GM18507 (cell line): ENCODE measurements at regions not wholly inside any gene's neighbourhood (a gene's known extent, or its start where the extent isn't known, plus 50 kb on each side); places are given as distances from the start of the nearest gene placed in this dataset.

Source experiments
- DNase-seq: peaks from one replicate; pipeline ENCODE4 v3.0.0; 2011; ENCODE audit warnings: low read depth; ENCODE audit not compliant: insufficient read length; ENCODE audit errors: extremely low spot score
- FAIRE-seq: peaks from 2 replicates; lab custom pipeline; 2011; peaks lifted over from hg19 to GRCh38; lab: Jason Lieb, UNC

DNA sequence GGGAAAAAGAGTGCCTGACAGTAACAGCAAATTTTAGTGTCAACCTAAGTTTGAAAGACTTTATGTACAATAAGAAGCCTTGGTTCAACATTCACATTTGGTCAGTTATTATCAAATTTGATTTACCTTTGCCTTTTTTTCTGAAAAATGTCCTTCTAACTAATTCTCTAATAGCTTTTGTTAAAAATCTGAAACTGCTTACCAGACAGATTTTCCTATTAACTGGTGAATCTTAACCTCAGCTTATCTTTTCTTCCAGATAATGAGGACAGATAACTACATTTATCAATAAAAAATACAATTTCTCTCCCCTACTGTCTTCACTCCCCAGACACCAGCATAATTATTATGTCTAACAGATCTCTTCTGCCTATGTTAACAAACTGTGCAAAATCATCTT is 988.5 kb downstream of the CDH18 start:
- DNase-seq (no peak), FAIRE-seq (no peak)

DNA sequence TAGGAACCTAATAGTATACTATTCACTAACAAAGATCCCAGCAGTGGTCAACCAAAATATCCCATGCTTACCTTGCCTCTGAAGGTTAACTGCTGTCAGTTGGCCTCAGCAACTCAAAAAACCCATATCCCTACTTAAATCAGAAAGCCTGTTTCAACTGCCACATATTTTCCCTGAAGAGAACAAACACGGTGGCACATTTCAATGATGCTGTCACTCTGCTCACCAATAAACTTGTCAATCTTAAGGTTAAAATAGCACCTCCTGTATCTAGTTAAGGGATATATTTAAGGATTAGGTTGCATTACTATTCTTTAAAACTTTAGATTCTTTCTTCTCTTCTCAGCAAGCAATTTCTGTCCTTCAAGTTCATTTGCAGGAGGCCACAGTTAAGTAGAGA is 986.9 kb downstream of the CDH18 start:
- no peak for DNase-seq
- FAIRE-seq: no peak

- FAIRE-seq (no peak), DNase-seq (no peak)
Observed at GRCh38 chr5:19001539-19001938, 986.5 kb downstream of the CDH18 start.

GRCh38 chr5:19002111-19002510 is 985.9 kb downstream of the CDH18 start:
- no peak for DNase-seq
- no peak for FAIRE-seq

GRCh38 chr5:19018822-19019221 is 969.2 kb downstream of the CDH18 start:
- DNase-seq (no peak), FAIRE-seq (no peak)

DNA sequence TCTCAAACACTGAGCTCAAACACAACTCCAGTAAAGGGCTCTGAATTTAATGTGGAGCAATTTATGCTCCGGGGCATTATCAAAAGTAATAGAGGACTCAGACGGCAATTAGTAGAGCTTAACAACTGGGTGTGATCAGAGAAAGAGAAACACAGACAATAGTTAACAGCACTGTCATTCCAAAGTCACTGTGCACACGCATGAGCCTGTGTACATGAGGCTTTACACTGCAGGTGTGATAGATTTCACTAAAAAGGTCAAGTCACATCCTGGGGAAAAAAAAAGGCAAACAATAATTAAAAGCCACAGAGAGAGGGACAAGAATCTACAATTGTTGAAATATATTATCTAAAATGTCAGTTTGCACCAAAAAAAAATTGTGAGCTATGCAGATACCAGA is 956.5 kb downstream of the CDH18 start:
- FAIRE-seq: no peak

DNA sequence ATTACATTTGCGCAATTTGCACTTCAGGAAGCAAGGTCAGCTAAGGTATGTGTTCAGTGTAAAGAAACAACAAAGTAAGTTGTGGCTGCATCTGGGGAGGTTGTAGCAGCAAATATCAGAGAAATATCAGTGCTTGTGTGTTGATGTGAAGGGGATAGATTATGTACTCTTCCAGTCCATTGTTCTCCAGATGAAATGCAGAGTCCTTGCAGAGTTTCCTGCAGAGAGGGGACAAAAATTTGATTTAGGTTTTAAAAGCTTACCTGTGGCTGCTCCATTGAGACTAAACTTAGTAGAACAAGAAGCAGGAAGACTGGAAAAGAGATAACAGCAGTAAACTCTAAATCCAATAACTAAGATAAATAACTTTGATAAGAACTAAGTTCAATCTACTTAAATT is 952.2 kb downstream of the CDH18 start:
- DNase-seq (no peak), FAIRE-seq (no peak)

More for the DNA sequence above, 956.5 kb downstream of the CDH18 start:
- DNase-seq: no peak

DNA sequence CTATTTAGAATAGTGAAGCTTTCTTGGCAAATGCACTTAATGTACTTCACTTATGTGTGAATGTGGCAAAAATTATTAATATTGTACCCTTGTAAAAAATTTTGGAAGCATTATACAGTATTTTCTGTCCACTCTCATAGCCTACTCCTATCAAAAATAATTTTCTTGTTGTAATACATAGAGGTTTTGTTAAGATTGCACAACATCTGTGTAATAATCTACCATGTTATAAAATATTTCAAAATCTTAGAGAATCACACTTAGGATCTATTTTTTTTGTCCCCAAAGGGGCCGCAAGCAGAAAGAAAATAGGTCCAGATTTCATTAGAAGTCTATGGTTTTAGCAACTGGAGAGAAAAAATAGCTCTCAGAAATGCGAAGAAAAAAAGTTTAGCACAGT is 945.9 kb downstream of the CDH18 start:
- FAIRE-seq (no peak), DNase-seq (no peak)

DNA sequence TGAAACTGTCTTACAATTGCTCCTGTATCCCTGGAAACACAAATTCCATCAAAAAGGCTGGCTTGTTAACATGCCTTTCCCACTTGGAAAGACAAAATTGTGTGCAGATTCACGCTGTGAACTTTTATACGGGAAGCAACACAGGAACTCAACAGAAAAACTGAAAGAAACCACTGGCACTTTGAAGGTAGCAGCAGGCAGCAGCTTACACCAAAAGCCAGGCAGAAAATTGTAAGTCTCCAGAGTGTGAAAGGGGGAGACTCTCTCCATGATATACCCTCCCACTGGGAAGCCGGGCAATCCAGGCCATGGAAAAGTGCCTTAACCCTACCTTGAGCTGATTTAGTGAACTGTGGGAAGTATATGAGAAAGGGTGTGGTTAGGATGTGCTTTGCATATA is 943.7 kb downstream of the CDH18 start:
- DNase-seq (no peak), FAIRE-seq (no peak)

DNA sequence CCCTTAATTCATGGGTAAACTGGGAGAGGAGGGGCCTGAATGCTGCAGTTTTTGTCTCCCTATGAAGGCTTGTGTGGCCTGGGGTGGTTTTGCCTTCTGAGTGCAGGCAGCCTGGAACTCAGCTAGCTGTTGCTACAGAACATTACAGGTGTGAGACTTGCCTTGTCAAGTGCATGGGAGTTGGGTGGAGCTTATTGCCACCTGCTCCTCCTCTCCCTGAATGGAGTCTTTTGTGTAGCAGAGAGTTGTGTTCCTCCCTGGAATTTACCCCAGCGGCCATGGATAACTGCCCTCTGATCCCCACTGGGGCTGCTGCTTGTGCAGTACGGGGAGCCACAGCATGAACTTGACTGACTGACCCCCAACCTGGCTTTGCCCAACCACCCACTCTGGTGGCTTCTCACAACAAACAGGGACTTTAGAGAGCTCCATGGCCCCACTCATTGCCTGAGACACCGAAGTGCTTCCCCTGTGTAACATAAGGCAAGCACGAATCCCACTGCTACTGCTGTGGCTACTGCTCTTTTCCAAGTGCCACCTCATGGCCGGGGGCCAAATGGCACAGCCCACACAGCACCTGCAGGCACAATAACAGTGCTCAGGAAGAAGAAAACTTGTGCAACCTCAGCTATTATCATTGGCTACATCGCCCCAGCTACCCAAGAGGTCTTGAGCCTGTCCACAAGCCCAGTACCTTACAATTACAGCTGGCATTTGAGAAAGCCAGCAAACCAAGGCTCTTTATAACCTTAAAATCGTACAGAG is 942.9 kb downstream of the CDH18 start:
- no peak for DNase-seq
- FAIRE-seq: no peak

GRCh38 chr5:19047277-19047676 is 940.7 kb downstream of the CDH18 start:
- DNase-seq (no peak), FAIRE-seq (no peak)

- DNase-seq: no peak
- no peak for FAIRE-seq
Observed at GRCh38 chr5:19048726-19049125, 939.3 kb downstream of the CDH18 start.

- DNase-seq: no peak
- FAIRE-seq: no peak
Observed at GRCh38 chr5:19058216-19058615, 929.8 kb downstream of the CDH18 start.

- DNase-seq: no peak
Observed at GRCh38 chr5:19064094-19064493, 923.9 kb downstream of the CDH18 start.

GRCh38 chr5:19067741-19068140 is 920.3 kb downstream of the CDH18 start:
- FAIRE-seq (no peak), DNase-seq (no peak)

More at GRCh38 chr5:19064094-19064493, 923.9 kb downstream of the CDH18 start:
- no peak for FAIRE-seq

- no peak for FAIRE-seq
- DNase-seq: no peak
Observed at GRCh38 chr5:19098434-19098833, 889.6 kb downstream of the CDH18 start.

DNA sequence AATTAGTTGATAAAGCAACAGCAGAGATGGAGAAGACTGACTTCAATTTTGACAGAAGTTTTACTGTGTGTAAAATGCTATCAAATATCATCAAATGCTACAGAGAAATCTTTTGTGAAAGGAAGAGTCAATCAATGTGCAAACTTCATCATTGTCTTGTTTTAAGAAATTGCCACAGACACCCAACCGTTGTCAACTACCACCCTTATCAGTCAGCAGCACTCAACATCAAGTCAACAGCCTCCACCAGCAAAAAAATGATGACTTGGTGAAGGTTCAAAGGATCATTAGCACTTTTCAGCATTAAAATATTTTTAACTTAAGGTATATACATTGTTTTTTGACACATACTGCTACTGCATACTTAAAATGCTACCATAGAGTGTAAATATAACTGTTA is 888.8 kb downstream of the CDH18 start:
- no peak for FAIRE-seq
- DNase-seq: no peak

GRCh38 chr5:19104948-19105347 is 883.1 kb downstream of the CDH18 start:
- DNase-seq (no peak), FAIRE-seq (no peak)

- DNase-seq (no peak), FAIRE-seq (no peak)
Observed at GRCh38 chr5:19122923-19123322, 865.1 kb downstream of the CDH18 start.

DNA sequence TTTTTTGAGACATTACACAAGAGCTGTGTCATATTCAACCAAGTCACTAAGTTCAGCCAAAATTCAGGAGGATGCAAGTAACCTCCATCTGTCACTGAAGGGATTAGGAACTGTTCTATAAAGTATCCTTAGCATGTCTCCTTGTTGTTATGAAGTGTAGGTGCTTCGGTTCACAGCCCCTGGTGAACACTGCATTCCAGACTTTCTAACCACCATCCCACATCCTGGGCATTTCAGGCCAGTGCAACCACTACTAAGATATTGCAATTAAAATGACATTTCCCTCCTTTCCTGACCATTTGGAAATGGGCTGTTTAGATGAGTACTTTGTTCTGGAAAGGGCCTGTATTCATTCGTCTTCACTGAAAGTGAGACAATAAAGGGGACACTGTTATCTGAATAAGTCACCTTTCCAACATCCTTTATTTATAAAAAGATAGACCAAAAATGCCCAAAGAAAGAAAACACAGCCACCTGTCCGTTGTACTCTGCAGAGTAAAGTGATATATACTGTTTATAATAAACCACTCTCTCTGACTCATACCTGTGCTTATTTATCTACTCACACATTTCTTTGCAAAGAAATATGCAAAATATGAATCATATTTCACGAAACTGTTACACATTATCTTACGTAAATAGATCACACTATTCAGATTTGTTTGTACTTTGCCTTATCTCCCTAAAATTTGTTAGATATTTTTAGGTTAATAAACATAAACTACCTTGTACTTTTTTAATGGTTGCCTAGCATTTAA is 861.9 kb downstream of the CDH18 start:
- DNase-seq: no peak
- no peak for FAIRE-seq

GRCh38 chr5:19140276-19140675 is 847.7 kb downstream of the CDH18 start:
- no peak for FAIRE-seq
- no peak for DNase-seq
